ENCODE measurements at regions not wholly inside any gene's neighbourhood (a gene's known extent, or its start where the extent isn't known, plus 50 kb on each side); places are given as distances from the start of the nearest gene placed in this dataset.

DNA sequence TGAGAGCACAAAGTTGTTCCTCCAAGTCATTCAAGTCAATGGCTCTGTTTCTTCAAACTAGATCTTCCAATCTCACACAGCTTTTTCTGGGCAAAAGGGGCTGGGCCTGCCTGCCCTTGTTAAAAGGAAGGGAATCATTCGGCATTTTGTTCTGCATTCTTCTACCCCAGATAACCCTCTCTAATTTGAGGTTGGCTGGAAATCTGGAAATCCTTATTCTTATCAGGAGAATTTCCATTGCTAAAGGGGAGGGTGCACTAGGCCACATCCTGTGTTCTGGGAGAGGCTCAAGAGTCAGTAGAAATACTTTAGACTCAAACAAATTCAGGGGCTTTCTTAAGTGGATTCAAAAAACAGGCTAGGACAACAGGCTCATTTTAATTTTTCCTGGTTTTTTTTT lies 384.7 kb upstream of the ZNF462 start:
- TF ChIP-seq SIN3A (IDR thresholded peaks at IDR 0.05; ENCODE audit: borderline replicate concordance, insufficient read depth, low read length) (no peak), FOXP2 (optimal IDR thresholded peaks at IDR 0.05; ENCODE audit: borderline replicate concordance, extremely low read depth, extremely low read length, insufficient read depth) (no peak), TAF1 (IDR thresholded peaks at IDR 0.05; ENCODE audit: borderline replicate concordance, insufficient read depth, low read length) (no peak), POLR2AphosphoS5 (IDR thresholded peaks at IDR 0.05; ENCODE audit: low read depth, low read length) (no peak)

All from PFSK-1 (cell line).